ENCODE measurements at regions not wholly inside any gene's neighbourhood (a gene's known extent, or its start where the extent isn't known, plus 50 kb on each side); places are given as distances from the start of the nearest gene placed in this dataset.

GRCh38 chr22:49331878-49332277 lies 495.8 kb downstream of the BRD1 start:
- TF ChIP-seq EZH2 (IDR thresholded peaks at IDR 0.05; ENCODE audit: insufficient read depth, poor library complexity, severe bottlenecking) (no peak), EZH2phosphoT487 (IDR thresholded peaks at IDR 0.05; ENCODE audit: insufficient read depth, low read depth) (no peak)
